HepG2 (cell line): ENCODE measurements at regions not wholly inside any gene's neighbourhood (a gene's known extent, or its start where the extent isn't known, plus 50 kb on each side); places are given as distances from the start of the nearest gene placed in this dataset.

ENCODE experiments used
- ATAC-seq: fragments of 200-7000 bp; cut with Tn5 transposase; 3 replicates; pipeline ENCODE4 v1.9.1; 2020; ENCODE audit warnings: mild to moderate bottlenecking, moderate library complexity
- BruUV-seq: library from RNA; stranded (reverse); fragments of 400-500 nt; replicated peaks from 2 replicates; lab custom pipeline; 2021; lab: Mats Ljungman, UMichigan
- CTCF ChIA-PET: fragments of 300-600 bp; formaldehyde crosslinking; extraction: SDS; loops from one replicate; lab custom pipeline; 2021; ENCODE audit warnings: low total read pairs, inconsistent platforms, low intra/inter-chr PET ratio; lab: Yijun Ruan, JAX
- POLR2A ChIA-PET: fragments of 350-600 bp; sonication (Branson Sonifier 250); formaldehyde crosslinking; loops from one replicate; lab custom pipeline; 2020; ENCODE audit warnings: antibody characterized with exemption, inconsistent platforms; lab: Yijun Ruan, JAX
- DNase-seq: peaks from one replicate; pipeline ENCODE4 v3.0.0-alpha.2; 2015; ENCODE audit warnings: low spot score
- FAIRE-seq: peaks from 3 replicates; lab custom pipeline; 2011; peaks lifted over from hg19 to GRCh38; lab: Jason Lieb, UNC
- H2AFZ ChIP-seq: one replicate; pipeline ENCODE4 v1.6.1; 2011; ENCODE audit warnings: low read length, inconsistent platforms
- H3K27ac ChIP-seq: fragments of 300-600 bp; 3 replicates; pipeline ENCODE4 v1.8.0; 2011; ENCODE audit warnings: mixed run types, mild to moderate bottlenecking, mixed read lengths, low read length, inconsistent platforms; ENCODE audit not compliant: insufficient read depth; ENCODE audit errors: extremely low read length
- H3K27me3 ChIP-seq, 2 experiments: fragments of 200-600 bp in 1 of 2; 2 replicates in 1 of 2; 3 replicates in 1 of 2; pipeline versions ENCODE4 v1.6.0 to v1.8.0; 2011; ENCODE audit warnings: low read length in 2 of 2, mild to moderate bottlenecking in 2 of 2, moderate library complexity in 2 of 2, inconsistent platforms in 1 of 2; ENCODE audit not compliant: insufficient read depth in 2 of 2, control insufficient read depth in 1 of 2
- H3K36me3 ChIP-seq, 2 experiments: fragments of 200-600 bp in 1 of 2; replicated peaks in 1 of 2; 2 replicates in 1 of 2; 3 replicates in 1 of 2; pipeline versions ENCODE4 v1.5.1 to v1.8.0; 2011; ENCODE audit warnings: low read length in 2 of 2, inconsistent platforms in 1 of 2; ENCODE audit not compliant: insufficient read depth in 2 of 2, control insufficient read depth in 1 of 2
- H3K4me1 ChIP-seq: 2 replicates; pipeline ENCODE4 v1.5.1; 2012; ENCODE audit warnings: low read length, inconsistent platforms; ENCODE audit not compliant: insufficient read depth
- H3K4me2 ChIP-seq: 2 replicates; pipeline ENCODE4 v1.6.0; 2011; ENCODE audit warnings: low read depth, low read length, inconsistent platforms
- H3K4me3 ChIP-seq, 3 experiments: fragments of 200-600 bp in 1 of 3; sonication (generic), shearing (Covaris generic) in 1 of 3; replicated peaks in 1 of 3; 2 replicates each; pipeline ENCODE4 v1.5.1; 2011 to 2016; ENCODE audit warnings: low read length in 3 of 3, inconsistent platforms in 2 of 3, low read depth in 2 of 3, mild to moderate bottlenecking in 2 of 3, control low read depth in 1 of 3, mixed read lengths in 1 of 3; ENCODE audit not compliant: insufficient read depth in 1 of 3
- H3K79me2 ChIP-seq: one replicate; pipeline ENCODE4 v1.6.1; 2011; ENCODE audit warnings: low read length, inconsistent platforms; ENCODE audit not compliant: insufficient read depth
- H3K9ac ChIP-seq: 2 replicates; pipeline ENCODE4 v1.6.0; 2011; ENCODE audit warnings: mild to moderate bottlenecking, low read depth, low read length, inconsistent platforms; ENCODE audit not compliant: insufficient read depth
- H3K9me3 ChIP-seq: 2 replicates; pipeline ENCODE4 v1.5.1; 2012; ENCODE audit warnings: mild to moderate bottlenecking, low read length
- H4K20me1 ChIP-seq: 2 replicates; pipeline ENCODE4 v1.6.0; 2011; ENCODE audit warnings: inconsistent platforms, mild to moderate bottlenecking, low read length, moderate library complexity; ENCODE audit not compliant: insufficient read depth
- ARNTL ChIP-seq: sonication (generic); formaldehyde crosslinking; IDR thresholded peaks from 2 replicates; pipeline ENCODE4 v1.4.0; 2020; ENCODE audit warnings: mild to moderate bottlenecking, missing genetic modification reagents
- RXRB ChIP-seq: IDR thresholded peaks from 2 replicates; pipeline ENCODE4 v1.6.1; 2016; ENCODE audit warnings: borderline replicate concordance, missing genetic modification reagents, missing compliant biosample characterization
- ZFP82 ChIP-seq: sonication (generic); formaldehyde crosslinking; IDR thresholded peaks from 2 replicates; pipeline ENCODE4 v1.5.1; 2020; ENCODE audit warnings: mild to moderate bottlenecking, missing genetic modification reagents, borderline replicate concordance
- ZNF33A ChIP-seq: sonication (generic); formaldehyde crosslinking; IDR thresholded peaks from 2 replicates; pipeline ENCODE4 v1.5.1; 2020; ENCODE audit warnings: missing genetic modification reagents, mild to moderate bottlenecking, moderate library complexity, borderline replicate concordance
- ZNF430 ChIP-seq: sonication (generic); formaldehyde crosslinking; IDR thresholded peaks from 2 replicates; pipeline ENCODE4 v1.9.0; 2021; ENCODE audit warnings: mild to moderate bottlenecking, missing genetic modification reagents
- ZNF501 ChIP-seq: sonication (generic); formaldehyde crosslinking; IDR thresholded peaks from 2 replicates; pipeline ENCODE4 v1.5.1; 2020; ENCODE audit warnings: mild to moderate bottlenecking, moderate library complexity, missing genetic modification reagents
- WGBS: methylation state at CpG from one replicate; pipeline ENCODE4 v1.1.6; 2017; ENCODE audit warnings: low lambda C conversion rate; 5-methylcytosine and 5-hydroxymethylcytosine counted together
- in situ Hi-C: cut with HindIII; loops from 2 replicates; pipeline ENCODE4 v1.10.0; 2017; ENCODE audit warnings: low pct_unique_long_range_greater_than_20kb; ENCODE audit not compliant: extremely low pct_ligation_motif_present
- intact Hi-C: fragments of 100-400 bp; cut with micrococcal nuclease; formaldehyde crosslinking; loops from one replicate; pipeline ENCODE4 v1.10.0; 2022; ENCODE audit not compliant: unreplicated experiment
- TF ChIP-seq, protein P1 (sequence below): sonication (generic); formaldehyde crosslinking; IDR thresholded peaks from 2 replicates; pipeline ENCODE4 v1.5.0; 2020; ENCODE audit warnings: mild to moderate bottlenecking, missing genetic modification reagents
- TF ChIP-seq, protein P2 (sequence below): sonication (generic); formaldehyde crosslinking; IDR thresholded peaks from 2 replicates; pipeline ENCODE4 v1.5.1; 2020; ENCODE audit warnings: mild to moderate bottlenecking, missing genetic modification reagents, borderline replicate concordance

DNA sequence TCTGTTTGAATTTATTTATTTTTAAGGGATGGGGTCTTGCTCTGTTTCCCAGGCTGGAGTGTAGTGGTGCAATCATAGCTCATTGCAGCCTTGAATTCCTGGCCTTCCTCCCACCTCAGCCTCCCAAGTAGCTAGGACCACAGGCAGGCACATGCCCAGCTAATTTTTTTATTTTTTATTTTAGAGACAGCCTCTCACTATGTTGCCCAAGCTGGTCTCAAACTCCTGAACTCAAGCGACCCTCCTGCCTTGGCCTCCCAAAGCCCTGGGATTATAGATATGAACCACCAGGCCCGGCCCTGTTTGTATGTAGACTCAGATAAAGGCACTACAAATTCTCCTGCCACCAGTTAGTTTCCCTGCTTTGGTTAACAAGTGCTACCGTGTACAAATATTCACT lies 142.9 kb upstream of the SOX4 start:
- peaks cover 61% of the 10 kb centered on the region for H3K4me1 ChIP-seq
- CTCF ChIA-PET, result no interaction called here
- H4K20me1 ChIP-seq, result no peaks in the 10 kb centered on the region
- H3K79me2 ChIP-seq, result no peaks in the 10 kb centered on the region
- in situ Hi-C loops (no loop called here), intact Hi-C loops (no loop called here)
- peak overlapping the region; percentile 47 for H3K27ac ChIP-seq
- 0 out of 2 replicates have a peak, but pooled peaks have one; percentile 26 for TF ChIP-seq ZNF501 (CRISPR knock-in tag)
- TF ChIP-seq ZFP82 (CRISPR knock-in tag), result peak; percentile 53; the same call in 1 of the 2 replicates
- TF ChIP-seq, protein P1, sequence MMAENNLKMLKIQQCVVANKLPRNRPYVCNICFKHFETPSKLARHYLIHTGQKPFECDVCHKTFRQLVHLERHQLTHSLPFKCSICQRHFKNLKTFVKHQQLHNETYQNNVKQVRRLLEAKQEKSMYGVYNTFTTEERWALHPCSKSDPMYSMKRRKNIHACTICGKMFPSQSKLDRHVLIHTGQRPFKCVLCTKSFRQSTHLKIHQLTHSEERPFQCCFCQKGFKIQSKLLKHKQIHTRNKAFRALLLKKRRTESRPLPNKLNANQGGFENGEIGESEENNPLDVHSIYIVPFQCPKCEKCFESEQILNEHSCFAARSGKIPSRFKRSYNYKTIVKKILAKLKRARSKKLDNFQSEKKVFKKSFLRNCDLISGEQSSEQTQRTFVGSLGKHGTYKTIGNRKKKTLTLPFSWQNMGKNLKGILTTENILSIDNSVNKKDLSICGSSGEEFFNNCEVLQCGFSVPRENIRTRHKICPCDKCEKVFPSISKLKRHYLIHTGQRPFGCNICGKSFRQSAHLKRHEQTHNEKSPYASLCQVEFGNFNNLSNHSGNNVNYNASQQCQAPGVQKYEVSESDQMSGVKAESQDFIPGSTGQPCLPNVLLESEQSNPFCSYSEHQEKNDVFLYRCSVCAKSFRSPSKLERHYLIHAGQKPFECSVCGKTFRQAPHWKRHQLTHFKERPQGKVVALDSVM (CRISPR knock-in tag), result peak; percentile 68
- TF ChIP-seq ZNF430 (CRISPR knock-in tag), result 0 out of 2 replicates have a peak, but pooled peaks have one; percentile 27
- TF ChIP-seq ZNF33A (CRISPR knock-in tag), result peak; percentile 72; the same call in 1 of the 2 replicates
- TF ChIP-seq, protein P2, sequence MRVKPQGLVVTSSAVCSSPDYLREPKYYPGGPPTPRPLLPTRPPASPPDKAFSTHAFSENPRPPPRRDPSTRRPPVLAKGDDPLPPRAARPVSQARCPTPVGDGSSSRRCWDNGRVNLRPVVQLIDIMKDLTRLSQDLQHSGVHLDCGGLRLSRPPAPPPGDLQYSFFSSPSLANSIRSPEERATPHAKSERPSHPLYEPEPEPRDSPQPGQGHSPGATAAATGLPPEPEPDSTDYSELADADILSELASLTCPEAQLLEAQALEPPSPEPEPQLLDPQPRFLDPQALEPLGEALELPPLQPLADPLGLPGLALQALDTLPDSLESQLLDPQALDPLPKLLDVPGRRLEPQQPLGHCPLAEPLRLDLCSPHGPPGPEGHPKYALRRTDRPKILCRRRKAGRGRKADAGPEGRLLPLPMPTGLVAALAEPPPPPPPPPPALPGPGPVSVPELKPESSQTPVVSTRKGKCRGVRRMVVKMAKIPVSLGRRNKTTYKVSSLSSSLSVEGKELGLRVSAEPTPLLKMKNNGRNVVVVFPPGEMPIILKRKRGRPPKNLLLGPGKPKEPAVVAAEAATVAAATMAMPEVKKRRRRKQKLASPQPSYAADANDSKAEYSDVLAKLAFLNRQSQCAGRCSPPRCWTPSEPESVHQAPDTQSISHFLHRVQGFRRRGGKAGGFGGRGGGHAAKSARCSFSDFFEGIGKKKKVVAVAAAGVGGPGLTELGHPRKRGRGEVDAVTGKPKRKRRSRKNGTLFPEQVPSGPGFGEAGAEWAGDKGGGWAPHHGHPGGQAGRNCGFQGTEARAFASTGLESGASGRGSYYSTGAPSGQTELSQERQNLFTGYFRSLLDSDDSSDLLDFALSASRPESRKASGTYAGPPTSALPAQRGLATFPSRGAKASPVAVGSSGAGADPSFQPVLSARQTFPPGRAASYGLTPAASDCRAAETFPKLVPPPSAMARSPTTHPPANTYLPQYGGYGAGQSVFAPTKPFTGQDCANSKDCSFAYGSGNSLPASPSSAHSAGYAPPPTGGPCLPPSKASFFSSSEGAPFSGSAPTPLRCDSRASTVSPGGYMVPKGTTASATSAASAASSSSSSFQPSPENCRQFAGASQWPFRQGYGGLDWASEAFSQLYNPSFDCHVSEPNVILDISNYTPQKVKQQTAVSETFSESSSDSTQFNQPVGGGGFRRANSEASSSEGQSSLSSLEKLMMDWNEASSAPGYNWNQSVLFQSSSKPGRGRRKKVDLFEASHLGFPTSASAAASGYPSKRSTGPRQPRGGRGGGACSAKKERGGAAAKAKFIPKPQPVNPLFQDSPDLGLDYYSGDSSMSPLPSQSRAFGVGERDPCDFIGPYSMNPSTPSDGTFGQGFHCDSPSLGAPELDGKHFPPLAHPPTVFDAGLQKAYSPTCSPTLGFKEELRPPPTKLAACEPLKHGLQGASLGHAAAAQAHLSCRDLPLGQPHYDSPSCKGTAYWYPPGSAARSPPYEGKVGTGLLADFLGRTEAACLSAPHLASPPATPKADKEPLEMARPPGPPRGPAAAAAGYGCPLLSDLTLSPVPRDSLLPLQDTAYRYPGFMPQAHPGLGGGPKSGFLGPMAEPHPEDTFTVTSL (CRISPR knock-in tag), result 0 out of 2 replicates have a peak, but pooled peaks have one; percentile 23
- TF ChIP-seq ARNTL, result no peak
- TF ChIP-seq RXRB (CRISPR knock-in tag), result no peak
- no peaks in the 10 kb centered on the region for H3K9me3 ChIP-seq
- peak overlapping the region; percentile 58 for H3K4me2 ChIP-seq
- FAIRE-seq (no peak), ATAC-seq (no peak), DNase-seq (no peak)
- POLR2A ChIA-PET, result interaction anchor here (1.3 to 1.7 kb wide), 3 partner anchors 18 to 143 kb away, joined by 5 to 11 read pairs (median 8); partner anchors contain the start of gene SOX4
- H3K9ac ChIP-seq, result 0 out of 2 replicates have a peak overlapping the region, but pooled peaks have one; percentile 10
- no peaks in the 10 kb centered on the region for H3K36me3 ChIP-seq
- whole genome bisulfite sequencing, result 51% methylated on average over 3 of the region's 3 CpGs
- H3K4me3 ChIP-seq, result peak overlapping the region in 1 of 3 experiments; percentile 26; a peak in 1 of 6 replicates
- no TSS peak for BruUV-seq
- H3K27me3 ChIP-seq, result no peaks in the 10 kb centered on the region
- H2AFZ ChIP-seq, result peak overlapping the region; percentile 22
